Adrenal gland (tissue), 9 donors: ENCODE measurements at regions not wholly inside any gene's neighbourhood (a gene's known extent, or its start where the extent isn't known, plus 50 kb on each side); places are given as distances from the start of the nearest gene placed in this dataset.

Experiments
- DNase-seq, 7 donors: peaks; one replicate each; pipeline ENCODE4 v3.0.0-alpha.2; 2019 to 2020
- H3K27ac ChIP-seq, 5 donors: fragments of 200-600 bp; sonication (generic) in 4 of 5; 1 replicate in 3 of 5; 2 replicates in 2 of 5; pipeline versions ENCODE4 v1.5.1 to v1.8.0; 2016 to 2020; ENCODE audit warnings: mild to moderate bottlenecking in 1 of 5
- H3K27me3 ChIP-seq: fragments of 200-600 bp; 2 replicates; pipeline ENCODE4 v1.8.0; 2021
- H3K36me3 ChIP-seq, 2 donors: fragments of 200-600 bp; replicated peaks in 1 of 2; 1 replicate in 1 of 2; 2 replicates in 1 of 2; pipeline versions ENCODE4 v1.5.1 to v1.8.0; 2018 to 2022
- H3K4me1 ChIP-seq, 2 donors: fragments of 200-600 bp; replicated peaks in 1 of 2; 1 replicate in 1 of 2; 2 replicates in 1 of 2; pipeline versions ENCODE4 v1.5.1 to v1.8.0; 2018 to 2021
- H3K4me3 ChIP-seq, 4 donors: fragments of 200-600 bp; sonication (generic) in 3 of 4; one replicate each; pipeline ENCODE4 v1.5.1; 2016 to 2018
- H3K9me3 ChIP-seq, 3 donors: fragments of 200-600 bp; sonication (generic) in 1 of 3; replicated peaks in 1 of 3; 1 replicate in 2 of 3; 2 replicates in 1 of 3; pipeline versions ENCODE4 v1.5.1 to v1.8.0; 2016 to 2021
- CTCF ChIP-seq, 6 experiments: fragments of 450-650 bp in 4 of 6; fragments of 200-600 bp in 2 of 6; sonication (generic) in 1 of 6; IDR thresholded peaks; 1 replicate in 5 of 6; 2 replicates in 1 of 6; pipeline versions ENCODE4 v1.5.1 to v1.8.0; 2016 to 2021; ENCODE audit warnings: antibody characterized with exemption in 6 of 6, mild to moderate bottlenecking in 2 of 6, moderate library complexity in 1 of 6
- POLR2A ChIP-seq, 2 donors: fragments of 450-650 bp; IDR thresholded peaks; one replicate each; pipeline ENCODE4 v1.6.1; 2017; ENCODE audit warnings: antibody characterized with exemption in 2 of 2, mild to moderate bottlenecking in 2 of 2, moderate library complexity in 1 of 2
- WGBS, 4 donors: extraction: QIAGEN DNeasy Blood & Tissue Kit in 2 of 4; methylation state at CpG; one replicate each; pipeline versions ENCODE4 v1.1.5 to v1.1.7; 2013 to 2017; 5-methylcytosine and 5-hydroxymethylcytosine counted together
- intact Hi-C, 2 donors: fragments of 100-400 bp; cut with DNase I; formaldehyde crosslinking; loops; one replicate each; pipeline versions ENCODE4 v1.14.1 to v1.15.0; 2022 to 2023
- donor health status: healthy with polysubstance abuse.
- donor health status: Bipolar disorder and iron deficiency.
- donor health status: DM: yes; HTN: yes; CAD: no.
- donor health status: DM: no; HTN: no; CAD: no.
- donor health status: DM: no; HTN: no; CAD: no.

GRCh38 chr11:22467248-22467647 lies 129.1 kb downstream of the SLC17A6 start:
- WGBS, 4 donors = 66 to 73% (median 70%) methylated on average over 2 of the region's 2 CpGs
- H3K36me3 ChIP-seq = no peaks in the 10 kb centered on the region
- H3K4me1 ChIP-seq = no peaks in the 10 kb centered on the region
- no peak overlapping the region for H3K4me3 ChIP-seq
- TF ChIP-seq CTCF (IDR thresholded peaks at IDR 0.05) (no peak), POLR2A (IDR thresholded peaks at IDR 0.05) (no peak)
- intact Hi-C loops = no loop called here
- H3K9me3 ChIP-seq = no peaks in the 10 kb centered on the region
- H3K27ac ChIP-seq = no peak overlapping the region
- DNase-seq = no peak
- no peaks in the 10 kb centered on the region for H3K27me3 ChIP-seq

DNA sequence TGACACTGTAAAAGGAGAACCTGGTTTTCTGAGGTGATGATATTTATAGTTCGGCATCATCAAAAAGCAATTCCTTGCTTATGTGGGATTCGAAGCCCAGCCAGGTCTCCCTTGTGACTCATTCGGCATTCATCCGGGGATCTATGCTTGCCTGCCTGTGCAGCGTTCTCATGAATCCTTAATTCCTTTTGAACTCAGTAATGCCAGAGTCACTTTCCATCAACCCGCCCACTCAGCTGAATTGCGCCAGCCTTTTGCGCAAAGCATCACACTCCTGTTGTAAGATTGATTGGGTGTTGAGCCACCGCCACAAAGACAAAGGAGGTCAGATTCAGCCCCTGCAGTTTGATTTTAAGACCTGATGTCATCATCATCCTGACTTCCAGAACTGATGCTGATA lies 128.6 kb downstream of the SLC17A6 start:
- intact Hi-C loops = no loop called here
- H3K27me3 ChIP-seq = no peaks in the 10 kb centered on the region
- 76 to 87% (median 81%) methylated on average over 9 of the region's 9 CpGs for WGBS, 4 donors
- H3K27ac ChIP-seq = no peak overlapping the region
- TF ChIP-seq POLR2A (IDR thresholded peaks at IDR 0.05) (no peak), CTCF (IDR thresholded peaks at IDR 0.05) (no peak)
- H3K36me3 ChIP-seq = no peaks in the 10 kb centered on the region
- no peaks in the 10 kb centered on the region for H3K9me3 ChIP-seq
- H3K4me3 ChIP-seq = no peak overlapping the region
- H3K4me1 ChIP-seq = no peaks in the 10 kb centered on the region
- no peak for DNase-seq

- Histone ChIP-seq H3K4me3 (no peak overlapping the region), H3K36me3 (no peaks in the 10 kb centered on the region), H3K4me1 (no peaks in the 10 kb centered on the region), H3K27ac (no peak overlapping the region), H3K9me3 (no peaks in the 10 kb centered on the region), H3K27me3 (no peaks in the 10 kb centered on the region)
- no peak for DNase-seq
- TF ChIP-seq POLR2A (IDR thresholded peaks at IDR 0.05) = no peak
- no peak for TF ChIP-seq CTCF (IDR thresholded peaks at IDR 0.05)
- intact Hi-C loops = no loop called here
These were observed 128.2 kb downstream of the SLC17A6 start for GRCh38 chr11:22466351-22466750.

DNA sequence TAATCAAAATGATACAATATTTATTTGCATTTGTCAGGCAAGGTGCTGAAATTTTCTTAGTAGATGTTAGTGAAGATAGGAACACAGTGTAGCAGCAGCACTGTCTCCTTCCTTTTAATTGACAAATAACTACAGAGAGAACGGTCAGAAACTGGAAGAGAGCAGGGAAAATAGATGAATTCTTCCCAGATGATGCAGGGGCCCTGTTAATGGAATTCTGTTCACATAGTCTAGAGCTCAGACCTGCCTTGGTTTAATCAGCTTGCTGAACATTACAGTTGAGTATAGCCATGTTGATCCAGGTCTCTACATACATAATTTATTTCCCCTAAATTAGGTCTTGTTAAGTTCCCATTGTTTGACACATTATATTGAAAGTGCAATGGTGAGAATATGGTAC lies 127.4 kb downstream of the SLC17A6 start:
- DNase-seq = no peak
- 30 to 42% (median 37%) methylated on average over 1 of the region's 1 CpG for WGBS, 4 donors
- Histone ChIP-seq H3K27ac (no peak overlapping the region), H3K36me3 (no peaks in the 10 kb centered on the region), H3K9me3 (no peaks in the 10 kb centered on the region), H3K4me1 (no peaks in the 10 kb centered on the region), H3K27me3 (no peaks in the 10 kb centered on the region), H3K4me3 (no peak overlapping the region)
- no peak for TF ChIP-seq CTCF (IDR thresholded peaks at IDR 0.05)
- no peak for TF ChIP-seq POLR2A (IDR thresholded peaks at IDR 0.05)
- intact Hi-C loops = no loop called here
